HCT116 (cell line): ENCODE measurements at regions not wholly inside any gene's neighbourhood (a gene's known extent, or its start where the extent isn't known, plus 50 kb on each side); places are given as distances from the start of the nearest gene placed in this dataset.
"Not testable (repeated sequence)": the region's sequence is repeated elsewhere in the genome, so short reads cannot be mapped to it uniquely, and the experiment has no call there.

ENCODE experiments used
- ATAC-seq: fragments of 200-7000 bp; cut with Tn5 transposase; 2 replicates; pipeline ENCODE4 v1.9.1; 2020; ENCODE audit warnings: mild to moderate bottlenecking, moderate library complexity
- BruUV-seq: library from RNA; stranded (reverse); fragments of 400-500 nt; replicated peaks from 2 replicates; lab custom pipeline; 2021; lab: Mats Ljungman, UMichigan
- CTCF ChIA-PET: fragments of 300-600 bp; sonication (Branson Sonifier 250); formaldehyde crosslinking; loops from one replicate; lab custom pipeline; 2021; ENCODE audit warnings: antibody characterized with exemption; lab: Charles Lee
- POLR2A ChIA-PET: fragments of 300-600, 350-600 bp; sonication (Branson Sonifier 250); formaldehyde crosslinking; loops from one replicate; lab custom pipeline; 2021; ENCODE audit warnings: antibody characterized with exemption; lab: Charles Lee
- RAD21 ChIA-PET, 2 experiments: fragments of 300-600 bp; sonication (Branson Sonifier 250); formaldehyde crosslinking; loops; one replicate each; lab custom pipeline; 2023; ENCODE audit warnings: low total read pairs in 2 of 2; ENCODE audit not compliant: uncharacterized antibody in 2 of 2, unreplicated experiment in 2 of 2, low non-redundant PET in 1 of 2; lab: Charles Lee
- DNase-seq: peaks from one replicate; pipeline ENCODE4 v3.0.0-alpha.2; 2010; ENCODE audit warnings: low read depth, low spot score
- H2AFZ ChIP-seq: fragments of 200-600 bp; shearing (Covaris generic), sonication (generic); 2 replicates; pipeline ENCODE4 v1.6.1; 2017; ENCODE audit warnings: low read depth, mixed run types, mixed read lengths, antibody characterized with exemption, low read length; ENCODE audit not compliant: poor library complexity, severe bottlenecking
- H3K27ac ChIP-seq: 2 replicates; pipeline ENCODE4 v1.5.1; 2012; ENCODE audit warnings: low read depth, low read length
- H3K27me3 ChIP-seq: fragments of 200-600 bp; sonication (generic); 2 replicates; pipeline ENCODE4 v1.6.1; 2016; ENCODE audit warnings: mixed run types, low read length, mixed read lengths; ENCODE audit not compliant: insufficient read depth
- H3K36me3 ChIP-seq, 2 experiments: fragments of 200-500 bp in 1 of 2; fragments of 200-600 bp in 1 of 2; sonication (Bioruptor generic) in 1 of 2; sonication (generic) in 1 of 2; 2 replicates each; pipeline versions ENCODE4 v1.5.1 to v1.6.1; 2014 to 2016; ENCODE audit warnings: low read length in 2 of 2, inconsistent platforms in 1 of 2, mixed read lengths in 1 of 2, mixed run types in 1 of 2; ENCODE audit not compliant: insufficient read depth in 2 of 2, control insufficient read depth in 1 of 2
- H3K4me1 ChIP-seq, 2 experiments: fragments of 200-600 bp in 1 of 2; sonication (generic) in 1 of 2; 2 replicates each; pipeline versions ENCODE4 v1.5.1 to v1.6.1; 2012 to 2017; ENCODE audit warnings: low read length in 2 of 2, inconsistent platforms in 1 of 2, mild to moderate bottlenecking in 1 of 2, mixed read lengths in 1 of 2, mixed run types in 1 of 2, moderate library complexity in 1 of 2; ENCODE audit not compliant: insufficient read depth in 2 of 2, control insufficient read depth in 1 of 2
- H3K4me2 ChIP-seq: fragments of 200-600 bp; sonication (generic); 2 replicates; pipeline ENCODE4 v1.6.1; 2017; ENCODE audit warnings: mixed run types, low read length, mixed read lengths
- H3K4me3 ChIP-seq, 2 experiments: fragments of 200-600 bp in 1 of 2; sonication (generic) in 1 of 2; replicated peaks in 1 of 2; 2 replicates each; pipeline ENCODE4 v1.5.1; 2011 to 2016; ENCODE audit warnings: low read length in 2 of 2, control low read depth in 1 of 2, low read depth in 1 of 2, mild to moderate bottlenecking in 1 of 2, mixed read lengths in 1 of 2, mixed run types in 1 of 2
- H3K79me2 ChIP-seq: fragments of 200-600 bp; sonication (generic); 2 replicates; pipeline ENCODE4 v1.6.1; 2017; ENCODE audit warnings: mild to moderate bottlenecking, mixed run types, low read length, moderate library complexity, mixed read lengths; ENCODE audit not compliant: insufficient read depth
- H3K9ac ChIP-seq: fragments of 200-600 bp; sonication (generic); 2 replicates; pipeline ENCODE4 v1.6.1; 2016; ENCODE audit warnings: low read length, mixed read lengths
- H3K9me2 ChIP-seq: fragments of 200-600 bp; sonication (generic), shearing (Covaris generic); 2 replicates; pipeline ENCODE4 v1.6.1; 2017; ENCODE audit warnings: mixed run types, mild to moderate bottlenecking, moderate library complexity; ENCODE audit not compliant: insufficient read depth
- H3K9me3 ChIP-seq, 2 experiments: fragments of 200-500 bp in 1 of 2; fragments of 200-600 bp in 1 of 2; sonication (Bioruptor generic) in 1 of 2; sonication (generic) in 1 of 2; 2 replicates each; pipeline ENCODE4 v1.6.1; 2014 to 2017; ENCODE audit warnings: low read length in 2 of 2, mixed read lengths in 2 of 2, inconsistent platforms in 1 of 2, low read depth in 1 of 2, mild to moderate bottlenecking in 1 of 2, mixed run types in 1 of 2, moderate library complexity in 1 of 2; ENCODE audit not compliant: control insufficient read depth in 1 of 2, insufficient read depth in 1 of 2
- H4K20me1 ChIP-seq: fragments of 200-600 bp; sonication (generic), shearing (Covaris generic); 2 replicates; pipeline ENCODE4 v1.6.1; 2017; ENCODE audit warnings: mixed run types, mild to moderate bottlenecking, moderate library complexity; ENCODE audit not compliant: insufficient read depth
- CBX3 ChIP-seq: IDR thresholded peaks from 2 replicates; pipeline ENCODE4 v1.6.1; 2012; ENCODE audit warnings: low read depth
- ELF1 ChIP-seq: IDR thresholded peaks from 2 replicates; pipeline ENCODE4 v1.6.1; 2012; ENCODE audit warnings: low read depth, borderline replicate concordance
- JUND ChIP-seq: IDR thresholded peaks from 2 replicates; pipeline ENCODE4 v1.6.1; 2012
- POLR2AphosphoS5 ChIP-seq: IDR thresholded peaks from 2 replicates; pipeline ENCODE4 v1.6.1; 2011; ENCODE audit warnings: mild to moderate bottlenecking, low read depth, low read length, moderate library complexity
- RAD21 ChIP-seq: IDR thresholded peaks from 2 replicates; pipeline ENCODE4 v1.6.1; 2012; ENCODE audit warnings: low read depth, mild to moderate bottlenecking
- SIN3A ChIP-seq: IDR thresholded peaks from 2 replicates; pipeline ENCODE4 v1.6.1; 2012; ENCODE audit warnings: low read depth
- ZNF274 ChIP-seq: fragments of 200-500 bp; sonication (Bioruptor generic); IDR thresholded peaks from 2 replicates; pipeline ENCODE4 v1.6.1; 2014; ENCODE audit warnings: mild to moderate bottlenecking, low read depth, low read length, inconsistent platforms
- intact Hi-C: fragments of 100-400 bp; cut with micrococcal nuclease; formaldehyde crosslinking; loops from 2 replicates; pipeline ENCODE4 v1.10.0; 2022
- TF ChIP-seq, protein P1 (sequence below): IDR thresholded peaks from 2 replicates; pipeline ENCODE4 v1.6.1; 2012
- TF ChIP-seq, protein P2 (sequence below): IDR thresholded peaks from 2 replicates; pipeline ENCODE4 v1.6.1; 2012

DNA sequence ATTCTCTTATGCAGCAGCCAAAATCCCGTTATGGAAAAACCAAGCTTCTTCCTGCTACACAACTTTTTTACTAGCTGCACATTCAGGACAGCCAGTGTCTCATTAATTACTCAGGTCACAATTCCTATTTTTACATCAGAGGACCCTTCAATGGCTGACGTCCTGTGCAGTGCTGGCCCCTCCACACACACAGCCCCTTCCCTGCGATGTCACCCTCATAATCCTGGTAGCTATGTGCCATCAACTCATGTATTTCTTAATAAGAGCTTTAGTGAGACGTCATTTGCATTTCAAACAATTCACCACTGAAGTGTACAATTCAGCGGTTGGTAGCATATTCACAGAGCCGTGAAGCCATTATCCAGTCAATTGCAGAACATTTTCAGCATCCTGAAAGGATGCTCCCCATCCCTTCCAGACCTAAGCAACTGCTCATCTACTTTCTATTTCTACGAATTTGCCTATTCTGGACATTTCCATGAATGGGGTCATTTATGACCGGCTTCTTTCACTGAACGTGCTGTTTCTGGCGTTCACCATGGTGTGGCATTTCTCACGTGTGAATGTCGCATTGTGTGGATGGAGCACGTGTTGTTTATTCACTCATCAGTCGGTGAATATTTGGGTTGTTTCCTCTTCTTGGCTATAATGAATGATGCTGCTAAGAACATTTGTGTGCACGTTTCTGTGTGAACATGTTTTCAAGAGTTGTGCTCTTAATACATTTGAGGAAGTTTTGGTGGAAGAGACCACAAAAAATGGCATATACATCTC is 126.0 kb downstream of the KCNJ12 start:
- H3K27ac ChIP-seq, RAD21 ChIA-PET, H2AFZ ChIP-seq, H3K9ac ChIP-seq, intact Hi-C loops, H3K4me1 ChIP-seq, H3K36me3 ChIP-seq, CTCF ChIA-PET, H3K9me3 ChIP-seq, H3K4me2 ChIP-seq, POLR2A ChIA-PET, H3K27me3 ChIP-seq, DNase-seq, H4K20me1 ChIP-seq, H3K4me3 ChIP-seq, H3K79me2 ChIP-seq, H3K9me2 ChIP-seq, BruUV-seq, ATAC-seq: not testable (repeated sequence)

DNA sequence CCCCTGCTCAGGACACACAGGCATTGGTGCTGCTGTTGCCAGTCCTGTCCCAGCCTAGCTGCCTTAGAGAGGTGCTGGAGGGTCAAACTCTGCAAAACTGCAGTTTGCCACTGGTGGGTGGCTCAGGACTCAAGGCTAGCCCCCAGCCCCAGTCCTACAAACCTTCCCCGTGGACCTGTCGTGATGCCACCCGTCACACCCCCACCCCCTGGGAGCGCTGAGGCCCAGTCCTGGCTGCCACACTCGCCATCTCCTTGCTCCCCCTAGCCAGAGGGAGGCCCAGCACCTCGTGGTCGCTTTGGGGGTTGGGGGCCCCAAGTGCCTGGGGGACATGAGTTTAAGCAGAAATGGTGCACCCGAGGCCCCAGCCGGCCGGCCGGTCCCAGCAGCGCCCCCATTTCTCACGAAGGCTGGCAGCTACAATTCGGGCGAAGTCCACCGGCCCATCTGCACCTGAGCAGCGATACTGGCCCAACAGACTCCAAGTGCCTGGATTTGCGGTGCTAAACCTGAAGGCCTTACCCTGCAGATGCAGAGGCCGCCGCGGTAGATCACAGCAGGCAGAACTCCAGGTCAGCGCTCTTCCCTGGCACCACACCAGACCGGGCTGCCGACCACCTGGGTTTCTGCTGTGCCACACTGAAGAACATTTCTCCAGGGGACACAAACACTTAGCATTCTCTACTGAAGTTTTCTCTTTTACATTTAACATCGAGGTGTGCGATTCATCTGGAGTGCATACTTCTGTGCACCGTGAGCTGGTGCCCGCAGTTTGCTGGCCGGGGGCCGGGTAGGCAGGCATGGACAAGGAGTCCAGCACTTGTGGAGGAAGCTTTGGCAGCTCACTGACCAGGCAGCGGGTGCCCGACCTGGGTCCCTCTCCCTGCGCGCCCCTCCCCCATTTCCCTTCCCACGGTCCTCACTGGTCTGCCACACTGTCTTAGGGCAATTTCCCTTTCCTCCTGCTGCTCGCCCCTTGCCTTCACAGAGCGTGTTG is 130.0 kb downstream of the KCNJ12 start:
- H3K27me3 ChIP-seq, result no peaks in the 10 kb centered on the region
- no peaks in the 10 kb centered on the region for H3K9me3 ChIP-seq
- no peaks in the 10 kb centered on the region for H3K36me3 ChIP-seq
- no peaks in the 10 kb centered on the region for H4K20me1 ChIP-seq
- H3K79me2 ChIP-seq, result no peaks in the 10 kb centered on the region
- no peak overlapping the region for H3K4me2 ChIP-seq
- no peak overlapping the region for H3K4me3 ChIP-seq
- H3K4me1 ChIP-seq, result peaks cover 0 to under 1% of the 10 kb centered on the region in 2 experiments; a peak in 1 of 4 replicates
- ATAC-seq, result no peak
- H3K9me2 ChIP-seq, result no peaks in the 10 kb centered on the region
- H2AFZ ChIP-seq, result no peak overlapping the region
- ChIA-PET CTCF (no interaction called here), RAD21 (no interaction called here), POLR2A (no interaction called here)
- TF ChIP-seq RAD21 (no peak), JUND (no peak), CBX3 (no peak), SIN3A (no peak), ZNF274 (no peak), ELF1 (no peak), POLR2AphosphoS5 (no peak)
- TF ChIP-seq, protein P1, sequence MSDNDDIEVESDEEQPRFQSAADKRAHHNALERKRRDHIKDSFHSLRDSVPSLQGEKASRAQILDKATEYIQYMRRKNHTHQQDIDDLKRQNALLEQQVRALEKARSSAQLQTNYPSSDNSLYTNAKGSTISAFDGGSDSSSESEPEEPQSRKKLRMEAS, result no peak
- TF ChIP-seq, protein P2, sequence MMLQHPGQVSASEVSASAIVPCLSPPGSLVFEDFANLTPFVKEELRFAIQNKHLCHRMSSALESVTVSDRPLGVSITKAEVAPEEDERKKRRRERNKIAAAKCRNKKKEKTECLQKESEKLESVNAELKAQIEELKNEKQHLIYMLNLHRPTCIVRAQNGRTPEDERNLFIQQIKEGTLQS, result no peak
- no peak overlapping the region for H3K9ac ChIP-seq
- DNase-seq, result no peak
- intact Hi-C loops, result no loop called here
- no TSS peak for BruUV-seq
- no peak overlapping the region for H3K27ac ChIP-seq

DNA sequence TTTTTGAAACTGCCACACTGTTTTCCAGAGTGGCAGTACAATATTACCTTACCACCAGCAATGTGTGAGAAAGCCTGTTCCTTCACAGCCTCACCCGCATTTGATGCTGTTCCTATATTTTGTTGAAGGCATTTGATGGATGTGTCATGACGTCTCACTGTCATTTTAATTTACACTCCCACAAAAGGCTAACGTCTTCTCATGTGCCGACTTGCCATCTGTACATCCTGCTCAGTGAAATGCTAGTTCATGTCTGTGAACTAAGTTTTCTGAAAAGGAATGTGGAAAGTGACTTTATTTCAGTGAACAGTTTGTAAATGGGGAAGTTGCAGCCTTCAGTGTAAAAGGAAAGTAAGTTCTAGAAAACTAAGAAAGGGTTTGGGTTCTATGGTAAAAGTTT is 131.6 kb downstream of the KCNJ12 start:
- H3K9ac ChIP-seq, CTCF ChIA-PET, H3K4me2 ChIP-seq, H3K79me2 ChIP-seq, ATAC-seq, DNase-seq, H4K20me1 ChIP-seq, H3K27ac ChIP-seq, H3K36me3 ChIP-seq, RAD21 ChIA-PET, H3K9me2 ChIP-seq, H2AFZ ChIP-seq, H3K27me3 ChIP-seq, H3K4me3 ChIP-seq, H3K9me3 ChIP-seq, BruUV-seq, intact Hi-C loops, POLR2A ChIA-PET: not testable (repeated sequence)
- peaks cover 2 to 13% of the 10 kb centered on the region in 2 experiments; a peak in 2 of 4 replicates for H3K4me1 ChIP-seq
